ENCODE measurements at regions not wholly inside any gene's neighbourhood (a gene's known extent, or its start where the extent isn't known, plus 50 kb on each side); places are given as distances from the start of the nearest gene placed in this dataset.

GRCh38 chr12:25764892-25765291 lies 193.6 kb upstream of the RASSF8 start:
- TF ChIP-seq CTCF (conservative IDR thresholded peaks at IDR 0.05): no peak
- TF ChIP-seq ZFX (IDR thresholded peaks at IDR 0.05): no peak

Data from C4-2B (cell line).